Osteocyte (in vitro differentiated cells): ENCODE measurements at regions not wholly inside any gene's neighbourhood (a gene's known extent, or its start where the extent isn't known, plus 50 kb on each side); places are given as distances from the start of the nearest gene placed in this dataset.

ENCODE experiments used
- DNase-seq: peaks from one replicate; pipeline ENCODE4 v3.0.0; 2021; ENCODE audit warnings: mixed read lengths; ENCODE audit not compliant: unreplicated experiment; ENCODE audit errors: extremely low spot score
- H3K27ac Mint-ChIP-seq: one replicate; pipeline ENCODE4 v1.8.0; 2021; ENCODE audit warnings: mild to moderate bottlenecking, mixed read lengths; ENCODE audit not compliant: unreplicated experiment
- H3K27me3 Mint-ChIP-seq: one replicate; pipeline ENCODE4 v1.8.0; 2021; ENCODE audit warnings: mixed read lengths; ENCODE audit not compliant: unreplicated experiment
- H3K36me3 Mint-ChIP-seq: one replicate; pipeline ENCODE4 v1.8.0; 2021; ENCODE audit warnings: mixed read lengths; ENCODE audit not compliant: unreplicated experiment
- H3K4me1 Mint-ChIP-seq: one replicate; pipeline ENCODE4 v1.8.0; 2021; ENCODE audit warnings: mixed read lengths; ENCODE audit not compliant: unreplicated experiment
- H3K4me3 Mint-ChIP-seq: one replicate; pipeline ENCODE4 v1.8.0; 2021; ENCODE audit warnings: mild to moderate bottlenecking, moderate library complexity, mixed read lengths; ENCODE audit not compliant: unreplicated experiment
- H3K9me3 Mint-ChIP-seq: one replicate; pipeline ENCODE4 v1.8.0; 2021; ENCODE audit warnings: mixed read lengths; ENCODE audit not compliant: unreplicated experiment
- CTCF ChIP-seq: fragments of 200-600 bp; sonication (generic); IDR thresholded peaks from 2 replicates; pipeline ENCODE4 v1.5.0; 2021; ENCODE audit warnings: antibody characterized with exemption, mild to moderate bottlenecking, moderate library complexity

DNA sequence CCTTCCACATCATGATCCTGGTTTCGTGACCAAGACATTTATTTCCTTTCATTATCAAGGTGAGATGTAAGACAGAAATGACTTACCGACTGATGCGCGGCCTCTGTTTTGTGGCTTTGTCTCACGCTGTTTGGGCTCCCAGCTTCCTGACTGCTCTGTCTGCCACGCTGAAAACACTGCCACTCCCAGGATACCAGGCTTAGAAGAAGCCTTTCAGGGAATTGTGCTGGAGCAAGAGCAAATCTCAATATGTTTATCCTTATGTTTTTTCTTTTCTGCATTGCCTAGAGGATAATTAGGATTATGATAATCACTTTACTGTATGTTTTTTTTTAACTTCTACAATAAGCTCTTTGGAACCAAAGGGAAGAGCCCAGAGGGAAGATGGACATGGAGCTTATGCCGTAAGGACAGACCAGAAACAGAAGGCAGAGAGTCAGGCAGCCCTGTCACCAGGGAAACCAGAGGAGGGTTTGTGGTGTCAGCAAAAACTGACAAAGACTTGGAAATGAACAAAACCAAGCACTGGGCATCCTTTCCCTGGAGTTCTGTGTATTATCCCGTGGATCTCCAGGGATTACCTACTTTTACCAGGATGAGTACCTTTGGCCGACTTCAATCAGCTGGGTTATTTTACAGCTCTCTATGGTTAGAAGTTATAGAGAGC is 68.2 kb upstream of the ISX start:
- Mint-ChIP-seq H3K36me3 (no peaks in the 10 kb centered on the region), H3K9me3 (no peaks in the 10 kb centered on the region), H3K27me3 (no peaks in the 10 kb centered on the region), H3K4me3 (no peak overlapping the region), H3K27ac (no peak overlapping the region), H3K4me1 (no peaks in the 10 kb centered on the region)
- no peak for DNase-seq
- TF ChIP-seq CTCF: no peak

GRCh38 chr22:34998921-34999320 is 67.0 kb upstream of the ISX start:
- no peak for TF ChIP-seq CTCF
- Mint-ChIP-seq H3K27ac (no peak overlapping the region), H3K27me3 (no peaks in the 10 kb centered on the region), H3K36me3 (no peaks in the 10 kb centered on the region), H3K4me1 (no peaks in the 10 kb centered on the region), H3K4me3 (no peak overlapping the region), H3K9me3 (no peaks in the 10 kb centered on the region)
- no peak for DNase-seq

DNA sequence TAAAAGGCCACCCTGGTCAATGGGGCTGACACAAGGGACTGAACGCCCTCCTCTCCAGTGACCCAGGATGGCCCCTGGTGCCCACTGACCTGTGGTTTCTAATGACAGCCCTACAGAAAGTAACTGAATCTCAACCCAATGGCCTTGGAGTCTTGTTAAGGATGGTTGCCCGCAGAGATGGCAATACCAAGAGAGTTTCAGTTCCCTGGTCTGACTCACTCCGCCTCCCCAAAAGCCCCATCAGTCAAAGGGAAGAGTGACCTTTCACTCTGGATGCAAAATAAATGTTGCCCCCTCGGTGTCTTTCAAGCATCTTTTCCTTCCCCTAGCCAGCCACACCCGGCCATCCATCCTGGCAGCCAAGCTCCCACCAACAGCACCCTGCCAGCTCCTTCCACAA is 57.7 kb upstream of the ISX start:
- no peaks in the 10 kb centered on the region for H3K36me3 Mint-ChIP-seq
- no peak overlapping the region for H3K4me3 Mint-ChIP-seq
- TF ChIP-seq CTCF: no peak

GRCh38 chr22:35010543-35010942 is 55.4 kb upstream of the ISX start:
- no peak for DNase-seq
- Mint-ChIP-seq H3K36me3 (no peaks in the 10 kb centered on the region), H3K27ac (no peak overlapping the region), H3K4me3 (no peak overlapping the region), H3K9me3 (no peaks in the 10 kb centered on the region), H3K4me1 (no peaks in the 10 kb centered on the region), H3K27me3 (no peaks in the 10 kb centered on the region)
- no peak for TF ChIP-seq CTCF

More for the DNA sequence above, 57.7 kb upstream of the ISX start:
- Mint-ChIP-seq H3K27ac (no peak overlapping the region), H3K4me1 (no peaks in the 10 kb centered on the region), H3K27me3 (no peaks in the 10 kb centered on the region), H3K9me3 (no peaks in the 10 kb centered on the region)
- no peak for DNase-seq

- no peak overlapping the region for H3K4me3 Mint-ChIP-seq
Measured at GRCh38 chr22:35014812-35015211, 51.1 kb upstream of the ISX start.

More at GRCh38 chr22:35014812-35015211, 51.1 kb upstream of the ISX start:
- Mint-ChIP-seq H3K9me3 (no peaks in the 10 kb centered on the region), H3K36me3 (no peaks in the 10 kb centered on the region), H3K4me1 (no peaks in the 10 kb centered on the region), H3K27me3 (no peaks in the 10 kb centered on the region), H3K27ac (no peak overlapping the region)
- TF ChIP-seq CTCF: no peak
- DNase-seq: no peak
